Loucy (cell line): ENCODE measurements at regions not wholly inside any gene's neighbourhood (a gene's known extent, or its start where the extent isn't known, plus 50 kb on each side); places are given as distances from the start of the nearest gene placed in this dataset.

ENCODE experiments used
- H2AFZ ChIP-seq: fragments of 200-600 bp; sonication (generic); 2 replicates; pipeline ENCODE4 v1.6.0; 2016; ENCODE audit warnings: antibody characterized with exemption, mild to moderate bottlenecking, low read length, moderate library complexity
- H3F3A ChIP-seq: fragments of 200-600 bp; 2 replicates; pipeline ENCODE4 v1.6.0; 2016; ENCODE audit warnings: antibody characterized with exemption, low read depth, mild to moderate bottlenecking
- H3K27me3 ChIP-seq: fragments of 200-600 bp; sonication (generic); 2 replicates; pipeline ENCODE4 v1.6.1; 2014; ENCODE audit warnings: low read length, mild to moderate bottlenecking; ENCODE audit not compliant: insufficient read depth, poor library complexity, severe bottlenecking
- H3K36me3 ChIP-seq: fragments of 200-600 bp; sonication (generic); 2 replicates; pipeline ENCODE4 v1.6.1; 2016; ENCODE audit warnings: low read length; ENCODE audit not compliant: insufficient read depth
- H3K4me1 ChIP-seq: fragments of 200-600 bp; sonication (generic); 2 replicates; pipeline ENCODE4 v1.5.1; 2014; ENCODE audit warnings: low read length, mild to moderate bottlenecking; ENCODE audit not compliant: insufficient read depth, poor library complexity, severe bottlenecking
- H3K4me2 ChIP-seq: fragments of 200-600 bp; sonication (generic); 2 replicates; pipeline ENCODE4 v1.6.0; 2014; ENCODE audit warnings: antibody characterized with exemption, low read length, low read depth, mild to moderate bottlenecking; ENCODE audit not compliant: poor library complexity, severe bottlenecking
- H3K4me3 ChIP-seq: fragments of 200-600 bp; sonication (generic); 2 replicates; pipeline ENCODE4 v1.5.1; 2014; ENCODE audit warnings: low read length, mild to moderate bottlenecking, mixed read lengths; ENCODE audit not compliant: poor library complexity, severe bottlenecking
- H3K79me2 ChIP-seq: fragments of 200-600 bp; sonication (generic); 2 replicates; pipeline ENCODE4 v1.6.1; 2014; ENCODE audit warnings: low read length; ENCODE audit not compliant: insufficient read depth
- H3K9ac ChIP-seq: fragments of 200-600 bp; sonication (generic); 2 replicates; pipeline ENCODE4 v1.6.0; 2014; ENCODE audit warnings: mild to moderate bottlenecking, low read depth, low read length, moderate library complexity; ENCODE audit not compliant: poor library complexity, severe bottlenecking
- H3K9me2 ChIP-seq: fragments of 200-600 bp; sonication (generic); replicated peaks from 2 replicates; pipeline ENCODE4 v1.6.1; 2016; ENCODE audit warnings: low read depth, low read length, mixed read lengths
- H3K9me3 ChIP-seq: fragments of 200-600 bp; sonication (generic); 2 replicates; pipeline ENCODE4 v1.6.1; 2014; ENCODE audit warnings: mild to moderate bottlenecking, antibody characterized with exemption, low read length, low read depth; ENCODE audit not compliant: insufficient read depth
- H4K20me1 ChIP-seq: fragments of 200-600 bp; sonication (generic); 2 replicates; pipeline ENCODE4 v1.6.0; 2014; ENCODE audit warnings: antibody characterized with exemption, low read length, mild to moderate bottlenecking; ENCODE audit not compliant: insufficient read depth, poor library complexity, severe bottlenecking
- EZH2phosphoT487 ChIP-seq: fragments of 200-600 bp; IDR thresholded peaks from 2 replicates; pipeline ENCODE4 v1.6.1; 2018; ENCODE audit warnings: antibody characterized with exemption, mild to moderate bottlenecking, moderate library complexity, borderline replicate concordance
- TF ChIP-seq, protein P1 (sequence below): fragments of 200-600 bp; sonication (generic); conservative IDR thresholded peaks from 2 replicates; pipeline ENCODE4 v1.5.1; 2014; ENCODE audit warnings: mild to moderate bottlenecking, antibody characterized with exemption, low read length

DNA sequence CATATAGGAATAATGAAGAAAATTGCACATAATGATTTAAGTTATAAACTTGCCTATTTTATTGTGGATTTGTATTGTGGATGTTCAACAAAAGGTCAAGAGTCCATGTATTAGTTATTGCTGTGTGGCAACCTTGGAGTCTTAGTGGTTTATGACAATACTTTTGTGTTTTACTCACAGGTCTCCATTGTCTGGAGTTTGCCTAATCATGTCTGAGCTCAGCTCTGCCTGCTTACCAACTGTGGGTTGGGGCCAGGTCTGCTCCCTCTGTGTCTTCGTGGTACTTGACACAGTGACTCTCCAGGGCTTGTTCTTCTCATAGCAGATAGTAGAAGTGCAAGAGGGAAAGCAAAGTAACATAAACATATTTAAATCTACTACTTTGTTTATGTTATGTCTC is 382.5 kb downstream of the CBLN2 start:
- H3K9me3 ChIP-seq: no peaks in the 10 kb centered on the region
- TF ChIP-seq, protein P1, sequence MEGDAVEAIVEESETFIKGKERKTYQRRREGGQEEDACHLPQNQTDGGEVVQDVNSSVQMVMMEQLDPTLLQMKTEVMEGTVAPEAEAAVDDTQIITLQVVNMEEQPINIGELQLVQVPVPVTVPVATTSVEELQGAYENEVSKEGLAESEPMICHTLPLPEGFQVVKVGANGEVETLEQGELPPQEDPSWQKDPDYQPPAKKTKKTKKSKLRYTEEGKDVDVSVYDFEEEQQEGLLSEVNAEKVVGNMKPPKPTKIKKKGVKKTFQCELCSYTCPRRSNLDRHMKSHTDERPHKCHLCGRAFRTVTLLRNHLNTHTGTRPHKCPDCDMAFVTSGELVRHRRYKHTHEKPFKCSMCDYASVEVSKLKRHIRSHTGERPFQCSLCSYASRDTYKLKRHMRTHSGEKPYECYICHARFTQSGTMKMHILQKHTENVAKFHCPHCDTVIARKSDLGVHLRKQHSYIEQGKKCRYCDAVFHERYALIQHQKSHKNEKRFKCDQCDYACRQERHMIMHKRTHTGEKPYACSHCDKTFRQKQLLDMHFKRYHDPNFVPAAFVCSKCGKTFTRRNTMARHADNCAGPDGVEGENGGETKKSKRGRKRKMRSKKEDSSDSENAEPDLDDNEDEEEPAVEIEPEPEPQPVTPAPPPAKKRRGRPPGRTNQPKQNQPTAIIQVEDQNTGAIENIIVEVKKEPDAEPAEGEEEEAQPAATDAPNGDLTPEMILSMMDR: no peak
- no peak for TF ChIP-seq EZH2phosphoT487
- no peaks in the 10 kb centered on the region for H3K4me1 ChIP-seq
- no peaks in the 10 kb centered on the region for H3K36me3 ChIP-seq
- H2AFZ ChIP-seq: no peak overlapping the region
- no peaks in the 10 kb centered on the region for H3K79me2 ChIP-seq
- no peak overlapping the region for H3K9ac ChIP-seq
- no peaks in the 10 kb centered on the region for H4K20me1 ChIP-seq
- H3F3A ChIP-seq: no peaks in the 10 kb centered on the region
- H3K27me3 ChIP-seq: no peaks in the 10 kb centered on the region
- H3K9me2 ChIP-seq: no peaks in the 10 kb centered on the region
- H3K4me3 ChIP-seq: no peak overlapping the region
- H3K4me2 ChIP-seq: no peak overlapping the region

DNA sequence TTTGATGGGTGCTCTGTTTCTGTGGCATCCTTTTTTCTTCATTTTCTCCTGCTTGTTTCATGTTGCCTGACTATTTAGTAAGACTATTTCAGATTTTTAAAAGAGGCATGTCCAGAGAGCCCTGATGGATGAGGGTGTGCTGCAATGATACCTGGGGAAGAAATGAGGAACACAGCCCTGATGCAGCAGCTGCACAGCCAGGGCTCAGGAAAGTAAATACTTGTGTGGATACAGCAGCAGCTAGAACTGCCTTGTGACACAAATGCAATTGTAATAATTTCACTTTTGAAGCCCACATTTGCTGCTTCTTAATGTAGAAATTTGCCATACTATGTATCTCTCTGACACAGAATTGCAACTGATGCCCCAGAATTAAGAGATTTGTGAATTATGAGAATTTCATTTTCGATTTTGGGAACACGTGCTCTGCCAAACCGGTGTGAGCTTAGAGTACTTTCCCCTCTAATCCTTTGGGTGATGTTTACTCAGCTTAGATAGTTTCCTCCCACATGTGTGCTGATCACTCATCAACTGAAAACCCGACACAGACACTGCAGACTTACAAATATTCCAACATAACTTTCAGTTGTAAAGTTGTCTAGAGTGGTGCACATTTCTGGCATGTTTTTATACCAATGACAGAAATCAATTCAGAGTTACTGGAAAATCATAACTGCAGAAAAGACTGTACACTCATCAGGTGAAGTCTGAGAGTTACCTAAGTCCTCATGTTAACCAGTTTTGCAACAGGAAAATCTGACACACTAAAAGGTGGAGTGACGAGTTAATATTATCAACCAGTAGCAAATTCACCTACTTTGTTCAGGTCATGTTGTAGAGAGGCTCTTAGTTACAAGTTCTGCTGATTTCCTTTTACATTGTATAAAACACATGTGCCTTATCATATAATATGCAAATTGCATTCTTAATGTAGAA is 383.4 kb downstream of the CBLN2 start:
- Histone ChIP-seq H3K4me3 (no peak overlapping the region), H3K4me1 (no peaks in the 10 kb centered on the region), H3F3A (no peaks in the 10 kb centered on the region), H3K4me2 (no peak overlapping the region), H4K20me1 (no peaks in the 10 kb centered on the region), H2AFZ (no peak overlapping the region), H3K79me2 (no peaks in the 10 kb centered on the region), H3K9me3 (no peaks in the 10 kb centered on the region), H3K9ac (no peak overlapping the region), H3K9me2 (no peaks in the 10 kb centered on the region), H3K27me3 (no peaks in the 10 kb centered on the region), H3K36me3 (no peaks in the 10 kb centered on the region)
- no peak for TF ChIP-seq EZH2phosphoT487
- TF ChIP-seq, protein P1: no peak

DNA sequence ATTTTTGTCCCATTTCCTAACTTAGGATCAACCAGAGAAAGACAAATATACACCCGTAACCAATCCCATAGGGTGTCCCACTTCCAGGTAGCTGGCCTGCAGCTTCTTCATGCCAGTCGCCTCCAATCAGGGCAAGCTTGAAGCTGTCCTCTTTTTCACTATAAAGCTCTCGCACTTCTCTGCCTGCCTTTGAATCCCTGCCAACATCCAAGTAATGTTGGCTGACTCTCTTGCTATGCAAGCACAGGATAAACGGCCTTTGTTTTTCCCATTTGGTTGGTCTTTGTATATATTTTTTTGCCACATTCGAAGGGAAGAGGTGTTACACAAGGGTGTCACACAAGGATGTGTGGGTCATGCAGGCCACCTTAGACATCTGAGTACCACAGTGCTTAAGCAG is 388.8 kb downstream of the CBLN2 start:
- no peak overlapping the region for H3K4me2 ChIP-seq

More for the DNA sequence above, 388.8 kb downstream of the CBLN2 start:
- Histone ChIP-seq H3F3A (no peaks in the 10 kb centered on the region), H3K9me2 (no peaks in the 10 kb centered on the region), H3K4me1 (no peaks in the 10 kb centered on the region), H3K79me2 (no peaks in the 10 kb centered on the region), H2AFZ (no peak overlapping the region), H3K9ac (no peak overlapping the region), H4K20me1 (no peaks in the 10 kb centered on the region), H3K9me3 (no peaks in the 10 kb centered on the region), H3K36me3 (no peaks in the 10 kb centered on the region), H3K27me3 (no peaks in the 10 kb centered on the region), H3K4me3 (no peak overlapping the region)
- TF ChIP-seq EZH2phosphoT487: no peak
- TF ChIP-seq, protein P1: no peak
